GM12874 (cell line): ENCODE measurements at regions not wholly inside any gene's neighbourhood (a gene's known extent, or its start where the extent isn't known, plus 50 kb on each side); places are given as distances from the start of the nearest gene placed in this dataset.

ENCODE experiments used
- CTCF ChIP-seq: IDR thresholded peaks from 2 replicates; pipeline ENCODE4 v1.5.1; 2011; ENCODE audit warnings: low read depth, mild to moderate bottlenecking, control low read depth, low read length, moderate library complexity; ENCODE audit not compliant: insufficient read depth

GRCh38 chr3:22980346-22980745 is 222.8 kb upstream of the UBE2E2 start:
- TF ChIP-seq CTCF = no peak

GRCh38 chr3:22981166-22981565 is 222.0 kb upstream of the UBE2E2 start:
- TF ChIP-seq CTCF = no peak

- TF ChIP-seq CTCF = no peak
Observed at GRCh38 chr3:22981861-22982260, 221.3 kb upstream of the UBE2E2 start.

GRCh38 chr3:22982981-22983587 is 220.0 kb upstream of the UBE2E2 start:
- TF ChIP-seq CTCF = no peak

GRCh38 chr3:22986958-22987357 is 216.2 kb upstream of the UBE2E2 start:
- TF ChIP-seq CTCF = no peak

- no peak for TF ChIP-seq CTCF
Observed at GRCh38 chr3:22988566-22988965, 214.6 kb upstream of the UBE2E2 start.

GRCh38 chr3:22989716-22990115 is 213.4 kb upstream of the UBE2E2 start:
- TF ChIP-seq CTCF = no peak
